NCI-H1436 (cell line): ENCODE measurements at regions not wholly inside any gene's neighbourhood (a gene's known extent, or its start where the extent isn't known, plus 50 kb on each side); places are given as distances from the start of the nearest gene placed in this dataset.
"Not testable (repeated sequence)": the region's sequence is repeated elsewhere in the genome, so short reads cannot be mapped to it uniquely, and the experiment has no call there.

ENCODE experiments used
- DNase-seq: peaks from one replicate; lab custom pipeline; 2025; lab: John Stamatoyannopoulos, UW

DNA sequence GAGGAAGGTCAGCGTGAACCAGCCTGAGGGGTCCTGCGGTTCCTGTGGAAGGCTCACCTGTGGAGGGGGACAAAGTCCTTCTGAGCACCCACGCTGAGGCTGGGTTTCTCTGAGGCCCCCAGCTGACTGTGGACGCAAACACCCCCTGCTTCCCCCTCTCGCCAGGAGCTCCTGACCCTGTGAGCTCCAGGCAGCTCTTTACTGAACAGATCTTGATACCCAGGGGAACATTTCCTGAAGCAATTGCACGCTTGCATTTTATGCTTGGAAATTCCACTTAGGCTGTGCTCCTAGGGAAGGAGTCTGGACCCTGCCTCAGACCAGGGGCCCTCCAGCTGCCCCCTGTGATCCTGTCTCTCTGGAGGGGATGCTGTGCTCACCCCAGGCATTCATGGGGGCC lies 454.2 kb upstream of the B3GAT1 start:
- DNase-seq: no peak

DNA sequence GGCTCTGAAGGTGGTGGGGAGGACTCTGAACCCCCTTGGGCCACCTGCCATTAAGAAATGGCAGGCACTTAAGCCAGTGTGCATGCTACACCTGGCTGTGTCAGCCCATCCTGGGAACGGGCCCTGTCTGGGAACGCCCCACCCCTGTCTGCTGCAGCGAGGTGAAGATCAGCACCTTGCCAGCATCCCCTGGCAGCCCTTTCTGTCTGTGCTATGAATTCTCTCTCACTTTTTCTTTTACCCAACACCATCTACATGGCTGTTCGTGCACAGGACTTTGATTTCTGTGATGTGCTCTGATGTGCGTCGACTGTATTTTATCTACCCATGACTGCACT lies 452.9 kb upstream of the B3GAT1 start:
- DNase-seq: no peak

DNA sequence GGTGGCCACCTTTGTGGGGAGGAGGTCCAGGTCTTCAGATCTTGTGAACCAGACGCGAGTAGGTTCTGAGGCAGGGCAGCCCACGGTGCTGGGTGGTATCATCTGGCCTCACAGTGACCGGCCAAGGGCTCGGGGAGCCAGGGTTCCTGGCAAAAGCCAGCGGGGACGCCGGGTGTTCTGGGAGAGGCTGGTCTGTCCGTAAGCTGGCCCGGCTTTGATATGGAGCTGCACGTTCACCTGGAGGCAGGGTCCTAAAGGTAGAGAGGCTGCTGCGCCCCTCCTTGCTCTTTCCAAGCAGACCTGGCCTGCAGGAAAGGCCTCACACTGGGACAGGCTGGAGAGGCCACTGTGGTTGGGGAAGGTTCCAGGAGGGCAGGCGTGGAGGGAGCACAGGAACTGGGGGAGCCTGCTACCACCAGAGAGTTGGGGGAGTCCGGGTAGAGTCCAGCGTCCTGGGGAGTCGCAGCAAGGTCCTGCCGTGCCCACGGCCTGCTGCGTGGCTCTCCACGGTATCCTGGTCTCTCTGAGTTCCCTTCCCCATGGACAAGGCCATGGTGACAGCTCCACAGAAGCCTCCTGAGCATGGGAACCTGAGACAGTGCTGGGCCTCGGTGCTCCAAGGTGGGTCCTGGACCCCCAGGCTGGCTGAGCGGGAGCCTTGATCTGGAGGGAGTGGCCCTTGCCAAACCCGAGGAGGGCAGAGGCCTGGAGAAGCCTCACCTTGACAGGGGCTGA lies 452.4 kb upstream of the B3GAT1 start:
- DNase-seq: no peak

DNA sequence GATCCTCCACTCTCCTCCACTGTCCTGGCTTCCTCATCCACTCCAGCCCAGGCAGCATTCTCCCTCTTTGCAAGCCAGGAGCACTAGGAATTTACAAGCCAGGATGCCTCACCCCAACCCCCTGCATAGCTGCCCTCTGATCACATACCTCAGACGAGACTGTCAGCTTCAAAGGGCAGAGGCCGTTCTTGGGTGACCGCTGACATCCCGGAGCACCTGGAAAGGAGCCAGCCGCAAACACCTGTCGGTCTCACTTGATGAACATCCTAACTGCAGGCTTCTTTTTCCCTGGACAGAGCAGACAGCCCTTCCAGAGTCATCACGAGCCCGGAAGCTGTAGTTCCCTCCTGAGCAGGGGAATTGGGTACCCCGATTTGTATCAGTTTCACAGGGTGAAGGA lies 451.3 kb upstream of the B3GAT1 start:
- DNase-seq: no peak

DNA sequence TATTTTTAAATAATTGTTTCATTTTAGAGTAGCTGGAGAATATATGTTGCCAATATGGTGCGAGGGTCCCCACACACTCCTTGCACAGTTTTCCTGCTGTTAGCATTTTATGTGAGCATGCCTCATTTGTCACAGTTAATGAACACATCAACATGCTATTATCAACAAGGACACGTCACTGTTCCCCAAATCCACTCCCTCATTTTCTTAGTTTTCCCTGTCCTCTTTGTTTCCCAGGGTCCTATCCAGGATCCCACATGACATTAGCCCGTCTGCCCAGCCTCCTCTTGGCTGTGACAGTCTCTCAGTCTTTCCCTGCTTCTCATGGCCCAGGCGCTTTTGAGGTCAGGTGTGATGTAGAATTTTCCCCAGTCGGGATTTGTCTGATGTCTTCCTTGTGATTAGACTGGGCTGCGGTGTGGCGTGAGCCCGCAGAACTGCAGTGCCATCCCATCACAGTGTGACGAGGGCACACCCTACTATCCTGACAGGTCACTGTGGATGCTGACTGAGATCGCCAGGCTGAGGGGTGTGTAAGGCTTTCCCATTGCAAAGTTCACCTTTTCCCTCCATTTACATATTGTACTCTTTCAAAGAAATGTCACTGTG lies 450.6 kb upstream of the B3GAT1 start:
- DNase-seq: no peak

DNA sequence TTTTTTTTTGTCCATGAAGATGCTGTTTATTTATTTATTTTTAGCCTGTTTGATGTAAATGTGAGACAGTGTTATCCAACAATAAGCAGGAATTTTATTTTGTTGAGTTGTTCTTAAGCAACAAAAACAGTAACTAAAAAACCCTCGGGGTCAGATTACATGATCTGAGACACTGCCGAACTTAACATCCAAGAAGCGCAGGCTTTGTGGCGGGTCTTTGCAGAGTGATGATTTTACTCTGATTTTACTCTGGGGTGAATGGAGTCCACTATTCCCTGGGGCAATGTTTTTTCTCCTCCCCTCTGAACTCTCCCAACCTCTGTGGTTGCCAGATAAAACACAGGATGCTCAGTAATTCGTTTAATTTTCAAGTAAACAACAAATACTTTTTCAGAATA lies 450.1 kb upstream of the B3GAT1 start:
- no peak for DNase-seq

DNA sequence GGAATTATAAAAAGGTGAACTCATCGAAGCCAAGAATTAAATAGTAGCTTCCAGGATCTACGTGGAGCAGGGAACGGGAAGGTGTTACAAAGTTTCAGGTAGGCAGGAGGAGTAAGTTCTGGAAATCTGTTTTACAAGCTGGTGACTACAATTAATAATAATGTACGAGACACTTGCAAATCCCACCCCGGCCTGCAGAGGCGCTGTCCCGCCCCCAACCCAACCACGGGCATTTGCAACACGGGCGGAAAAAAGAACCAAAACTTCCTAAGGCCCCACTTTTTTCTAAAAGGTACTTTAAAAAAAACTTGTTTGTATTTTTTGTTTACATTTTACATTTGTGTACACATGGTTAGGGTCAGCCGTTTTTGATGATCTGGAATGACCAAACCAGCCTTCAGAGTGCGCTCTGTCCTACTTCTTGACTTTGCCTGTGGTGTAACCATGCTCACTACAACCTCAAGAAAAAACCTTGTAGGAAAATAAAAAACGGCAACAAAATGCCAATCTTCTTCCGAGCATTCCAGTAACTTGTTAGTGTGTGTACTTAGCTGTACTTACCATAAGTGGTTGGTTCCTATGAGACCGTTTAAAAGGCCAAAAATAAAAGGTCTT lies 449.6 kb upstream of the B3GAT1 start:
- no peak for DNase-seq

DNA sequence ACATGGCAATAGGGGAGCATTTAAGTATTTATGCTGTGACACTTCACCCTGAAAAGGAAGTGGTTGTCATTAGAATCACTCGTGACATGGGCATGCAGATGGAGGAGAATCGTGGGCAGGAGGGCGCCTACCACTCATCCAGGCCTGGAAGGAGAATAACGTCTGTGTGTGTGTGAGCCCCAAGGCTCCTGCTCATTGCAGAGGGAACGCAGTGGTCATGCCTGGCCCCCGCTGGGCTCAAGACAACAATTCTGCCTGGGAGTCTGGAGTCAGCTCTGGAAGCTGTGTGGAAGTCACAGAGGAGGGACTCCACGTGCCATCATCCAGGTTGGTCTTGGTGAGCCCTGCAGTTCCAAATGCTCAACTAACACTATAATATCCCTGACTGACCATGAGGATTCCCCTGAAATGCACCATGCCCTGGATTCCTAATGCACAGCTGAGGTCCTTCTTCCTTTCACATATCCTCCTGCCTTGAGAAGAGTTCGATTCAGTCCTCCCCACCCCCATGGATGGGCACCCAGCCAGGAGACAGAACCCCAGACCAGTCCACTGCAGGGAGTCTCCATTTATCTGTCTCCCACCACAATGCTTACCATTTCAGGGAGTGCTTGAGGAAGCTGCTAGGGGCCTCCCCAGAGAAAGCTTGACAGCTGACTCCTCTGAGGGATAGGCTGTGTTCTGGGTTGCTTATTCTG lies 446.9 kb upstream of the B3GAT1 start:
- no peak for DNase-seq

DNA sequence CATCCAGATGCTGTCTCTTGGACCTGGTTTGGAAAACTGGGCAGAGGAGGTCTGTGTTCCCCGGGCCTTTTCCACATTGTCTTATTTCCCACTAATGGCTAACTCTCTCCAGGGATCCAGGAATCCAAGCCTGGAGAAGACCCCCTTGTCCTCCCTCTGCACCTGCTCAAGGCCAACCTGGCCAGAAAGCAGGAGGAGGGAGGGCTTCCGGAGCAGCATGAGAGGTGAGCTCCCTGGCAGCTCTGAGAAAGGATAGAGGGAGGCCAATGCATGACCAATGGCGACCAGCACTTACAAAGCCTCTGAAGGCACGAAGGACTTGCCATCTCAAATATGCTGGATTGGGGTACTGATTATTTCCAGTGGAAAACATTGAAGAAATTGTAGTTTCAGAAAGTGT lies 445.0 kb upstream of the B3GAT1 start:
- DNase-seq: no peak

DNA sequence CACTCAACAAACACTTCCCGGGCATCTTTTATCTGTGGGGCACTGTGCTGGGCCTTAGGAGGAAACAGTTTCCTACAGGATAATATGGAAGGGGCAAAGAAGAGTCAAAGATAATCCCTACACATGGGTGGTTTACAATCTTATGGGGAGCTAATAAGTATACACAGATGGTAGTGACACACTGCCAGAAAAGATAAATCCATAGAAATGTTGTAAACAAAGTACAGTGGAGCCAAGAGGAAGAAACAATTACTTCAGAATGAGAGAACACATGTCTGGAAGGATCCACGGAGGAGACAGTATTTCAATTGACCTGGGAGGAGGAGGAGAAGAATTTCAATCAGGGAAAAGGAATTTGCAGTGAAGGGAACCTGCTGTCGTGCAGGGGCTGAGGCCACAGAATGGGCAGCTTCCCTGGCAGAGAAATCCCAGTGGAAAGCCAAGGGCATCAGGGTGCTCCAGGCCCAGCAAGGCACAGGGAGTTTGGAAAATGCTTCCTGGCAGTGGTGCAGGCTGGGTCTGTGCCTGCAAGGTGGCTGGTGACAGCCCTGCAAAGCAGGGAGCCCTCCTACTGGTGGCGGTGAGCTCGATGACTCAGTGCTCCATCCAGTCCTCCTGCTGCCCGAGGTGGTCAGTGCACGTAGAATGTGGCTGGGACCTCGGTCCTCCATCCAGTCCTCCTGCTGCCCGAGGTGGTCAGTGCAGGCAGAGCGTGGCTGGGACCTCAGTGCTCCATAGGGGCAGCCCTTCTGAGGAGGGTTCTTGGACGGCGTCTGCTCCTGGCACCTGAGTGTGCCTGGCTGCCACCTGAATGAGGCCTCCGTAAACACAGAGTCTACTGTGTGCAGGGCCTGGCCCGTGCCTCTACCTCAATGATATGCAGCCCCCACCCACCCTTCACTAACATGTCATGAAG lies 444.3 kb upstream of the B3GAT1 start:
- no peak for DNase-seq

DNA sequence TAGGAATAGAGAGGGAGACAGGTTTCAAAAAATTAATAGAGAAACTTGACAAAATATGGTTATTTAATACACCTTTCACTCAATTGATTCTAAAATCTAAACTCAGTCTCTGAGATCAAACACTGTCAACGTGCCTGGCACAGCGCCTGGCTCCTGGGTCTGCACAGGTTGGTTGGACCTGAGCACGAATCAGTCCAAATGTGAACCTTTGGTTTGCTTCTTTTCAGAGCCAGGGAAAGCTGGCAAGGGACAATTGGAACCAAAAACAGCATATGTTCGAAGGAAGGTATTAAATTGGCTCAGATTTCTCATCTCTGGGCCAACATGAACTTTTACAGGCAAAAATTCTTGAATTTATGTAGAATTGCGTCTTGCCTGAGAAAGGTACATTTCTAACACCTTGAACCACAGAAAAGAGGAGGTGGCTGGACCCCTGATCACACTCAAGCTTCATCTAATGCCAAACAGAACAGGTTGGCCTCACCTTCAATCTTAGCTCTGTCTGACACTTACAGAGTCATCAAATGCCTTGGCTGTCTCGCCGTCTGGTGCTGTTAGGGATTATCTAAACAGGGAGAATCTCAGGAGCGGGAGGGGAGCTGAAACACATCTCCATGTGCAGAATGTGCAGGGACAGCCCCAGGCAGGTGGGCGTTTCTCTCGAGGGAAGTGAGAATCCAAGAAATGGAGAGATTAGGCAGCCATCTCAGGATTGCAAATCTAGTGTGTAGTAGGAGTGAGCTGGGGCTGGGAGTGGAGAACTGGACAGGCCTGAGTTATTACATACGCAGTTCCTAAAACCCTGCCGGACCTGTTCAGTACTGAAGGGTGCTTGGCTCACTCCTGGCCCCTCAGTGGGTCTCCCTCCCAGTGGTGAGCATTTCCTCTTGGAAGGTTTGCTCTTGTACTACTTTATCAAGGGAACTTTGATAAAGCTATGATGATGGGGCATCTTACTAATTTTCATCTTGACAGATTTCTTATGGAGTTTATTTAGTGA lies 442.2 kb upstream of the B3GAT1 start:
- DNase-seq: no peak

DNA sequence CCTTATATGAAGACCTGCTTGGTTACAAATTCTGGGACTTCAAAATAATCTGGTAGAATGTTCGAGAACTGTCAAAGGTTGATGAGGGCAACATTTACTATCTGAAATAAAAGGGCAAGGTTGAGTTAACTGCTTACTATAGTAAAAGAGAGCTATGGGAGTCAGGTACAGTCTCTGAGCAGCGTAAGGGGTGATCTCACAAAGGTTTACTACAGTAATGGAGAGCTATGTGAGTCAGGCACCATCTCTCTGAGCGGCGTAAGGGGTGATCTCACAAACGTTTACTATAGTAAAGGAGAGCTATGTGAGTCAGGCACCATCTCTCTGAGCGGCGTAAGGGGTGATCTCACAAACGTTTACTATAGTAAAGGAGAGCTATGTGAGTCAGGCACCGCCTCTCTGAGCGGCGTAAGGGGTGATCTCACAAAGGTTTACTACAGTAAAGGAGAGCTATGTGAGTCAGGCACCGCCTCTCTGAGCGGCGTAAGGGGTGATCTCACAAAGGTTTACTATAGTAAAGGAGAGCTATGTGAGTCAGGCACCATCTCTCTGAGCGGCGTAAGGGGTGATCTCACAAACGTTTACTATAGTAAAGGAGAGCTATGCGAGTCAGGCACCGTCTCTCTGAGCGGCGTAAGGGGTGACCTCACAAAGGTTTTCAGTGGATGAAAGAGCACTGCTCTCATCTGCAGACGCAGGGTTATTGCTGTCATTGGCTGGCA lies 439.6 kb upstream of the B3GAT1 start:
- not testable (repeated sequence) for DNase-seq

DNA sequence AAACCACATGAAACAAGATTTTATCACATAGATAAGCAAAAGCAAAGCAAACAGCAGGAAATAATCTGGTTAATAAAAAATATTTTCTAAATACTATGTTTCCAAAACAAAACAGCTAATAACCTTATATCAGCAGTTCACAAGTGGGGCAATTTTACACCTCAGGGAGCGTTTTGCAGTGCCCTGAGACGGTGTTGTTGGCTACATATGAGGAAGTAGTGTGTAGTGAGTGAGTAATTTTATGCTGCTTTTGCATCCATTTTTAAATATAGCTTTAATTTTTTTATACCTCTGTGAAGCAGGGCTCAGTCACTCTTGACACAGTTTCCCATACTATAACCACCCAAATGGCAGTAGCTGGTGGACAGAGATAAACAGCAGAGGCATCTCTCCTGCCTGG lies 438.5 kb upstream of the B3GAT1 start:
- DNase-seq: no peak

DNA sequence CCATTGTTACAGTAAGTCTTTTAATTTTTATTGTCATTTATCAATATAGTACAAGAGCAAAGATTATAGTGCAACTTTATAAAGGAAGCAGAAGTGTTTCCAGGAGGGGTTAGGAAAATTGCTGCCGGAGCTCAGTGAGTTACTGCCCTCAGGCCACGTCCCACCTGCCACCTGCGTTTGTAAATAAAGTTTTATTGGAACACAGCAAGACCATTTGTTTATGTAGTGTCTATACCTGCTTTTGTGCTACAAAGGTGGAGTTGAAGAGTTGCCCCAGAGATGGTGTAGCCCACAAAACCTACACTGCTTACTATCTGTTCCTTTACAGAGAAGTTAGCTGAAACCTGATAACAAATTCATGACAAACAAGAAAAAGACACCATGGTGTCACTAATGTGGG lies 437.8 kb upstream of the B3GAT1 start:
- DNase-seq: no peak

DNA sequence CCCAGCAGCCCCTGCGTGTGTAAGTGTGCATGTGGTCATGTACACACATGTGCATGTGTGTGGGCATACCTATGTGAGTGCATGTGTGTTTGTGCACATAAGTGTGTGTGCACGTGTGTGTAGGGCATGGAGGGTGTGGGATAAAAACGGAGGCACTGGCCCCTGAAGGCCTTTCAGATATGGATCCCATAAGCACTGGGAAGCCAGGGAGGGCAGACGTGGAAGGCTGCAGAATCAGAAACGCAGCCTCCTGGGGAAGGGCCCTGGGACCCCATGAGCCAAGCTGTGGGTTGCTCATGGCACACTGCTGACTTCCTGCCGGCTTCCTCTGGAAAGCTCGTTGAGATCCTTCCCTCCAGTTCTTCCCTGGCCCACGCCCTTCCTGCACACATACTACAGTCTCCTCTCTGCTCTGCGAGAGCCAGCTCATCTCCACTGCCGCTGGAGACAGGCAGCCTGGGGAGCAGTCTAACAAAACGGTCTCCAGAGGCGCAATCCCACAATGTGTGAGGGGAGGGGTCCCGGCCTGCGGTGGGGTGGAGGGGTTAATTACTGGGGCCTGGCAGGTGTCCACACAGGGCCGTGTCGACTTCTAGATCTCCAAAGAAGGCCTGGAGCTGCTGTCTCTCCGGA lies 435.2 kb upstream of the B3GAT1 start:
- DNase-seq: no peak

DNA sequence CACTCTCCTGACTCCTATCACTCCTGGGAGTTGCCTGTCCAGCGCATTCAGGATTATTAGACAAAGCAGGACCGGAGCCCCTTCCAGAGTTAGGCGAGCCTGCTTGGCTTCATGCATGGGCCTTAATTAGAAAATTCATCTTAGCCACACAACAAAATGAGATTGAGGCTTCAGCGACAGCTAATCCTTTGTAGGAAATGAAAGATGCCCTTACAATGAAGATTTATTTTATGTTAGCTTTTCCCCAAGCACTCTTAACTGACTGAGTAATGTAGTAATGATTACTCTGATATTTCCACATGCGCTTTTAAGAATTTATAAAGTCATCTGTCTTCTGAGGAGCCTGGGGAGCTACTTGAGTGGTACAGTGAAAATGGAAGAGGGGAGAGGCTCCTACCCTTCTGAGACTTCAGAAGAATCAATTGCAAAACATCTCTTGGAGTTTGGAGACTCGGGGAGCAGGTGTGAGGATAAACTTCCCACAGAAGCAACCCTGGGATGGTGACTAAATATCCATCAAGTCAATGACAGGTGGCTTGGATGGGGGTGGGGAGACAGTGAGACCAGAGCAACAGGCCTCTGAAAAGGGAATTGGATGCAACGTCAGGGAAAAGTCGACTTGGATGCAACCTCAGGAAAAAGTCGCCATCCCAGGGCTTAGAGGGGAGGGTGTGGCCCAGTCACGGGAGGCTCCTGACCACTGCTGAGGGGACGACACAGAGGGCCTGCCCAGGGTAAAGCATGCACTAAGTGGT lies 434.5 kb upstream of the B3GAT1 start:
- no peak for DNase-seq

DNA sequence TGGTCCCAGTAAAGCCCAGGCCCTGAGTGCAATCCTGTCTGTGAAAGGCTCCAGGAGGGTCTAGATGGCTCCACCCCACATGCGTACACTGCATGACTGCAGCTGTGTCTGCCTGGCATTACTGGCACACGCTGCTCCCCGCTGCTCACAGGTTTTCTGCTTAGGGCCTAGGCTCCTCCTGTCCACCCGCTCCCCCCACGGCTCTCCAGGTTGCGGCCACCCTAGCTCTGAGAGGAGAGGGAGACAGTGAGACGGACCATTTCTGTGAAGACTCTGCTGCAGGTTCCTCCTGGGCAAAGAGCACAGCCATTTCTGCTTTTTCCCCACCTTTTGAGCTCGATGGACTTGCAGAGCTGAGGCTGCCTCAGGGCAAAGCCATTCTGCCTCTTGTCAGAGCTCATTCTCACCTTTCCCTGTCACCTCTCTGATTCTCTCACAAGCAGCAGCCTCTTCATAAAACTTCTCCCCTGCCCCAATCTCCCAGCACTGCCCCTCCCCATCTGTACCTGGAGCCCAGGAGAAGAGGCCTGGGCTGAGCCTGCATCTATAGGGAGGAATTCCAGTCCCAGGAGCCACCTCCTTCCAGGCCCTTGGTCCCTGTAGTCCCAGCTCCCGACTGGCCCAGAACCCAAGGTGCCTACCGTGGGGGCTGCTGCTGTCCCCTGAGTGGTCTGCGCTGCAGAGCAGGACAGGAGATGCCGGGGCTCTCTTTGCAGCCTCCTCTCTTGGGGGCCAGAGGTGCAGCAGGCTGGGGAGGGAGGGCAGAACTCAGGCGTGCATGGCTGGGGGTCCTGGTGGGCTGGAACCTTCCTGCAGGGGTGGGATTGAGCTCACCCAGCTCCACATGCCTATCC lies 433.7 kb upstream of the B3GAT1 start:
- no peak for DNase-seq

DNA sequence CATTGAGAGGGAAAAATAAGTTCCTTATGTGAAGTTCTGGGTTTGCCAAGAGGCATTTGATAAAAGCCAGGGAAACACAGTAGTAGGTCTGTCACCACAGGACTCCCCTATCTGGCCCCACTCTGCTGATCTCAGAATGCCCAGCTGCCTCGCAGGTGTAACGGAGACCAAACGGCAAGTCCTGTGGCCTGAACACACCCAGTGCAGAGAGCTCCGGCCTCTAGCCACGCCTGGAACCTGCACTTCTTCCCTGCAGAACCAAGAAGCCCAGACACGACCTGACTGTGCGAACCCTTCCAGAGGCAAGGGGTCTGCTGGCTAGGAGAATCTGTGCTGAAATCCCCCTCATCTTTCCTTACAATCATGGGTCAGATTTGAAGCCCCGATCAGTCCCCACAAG lies 432.8 kb upstream of the B3GAT1 start:
- no peak for DNase-seq
